GM23338 (cell line): ENCODE measurements at regions not wholly inside any gene's neighbourhood (a gene's known extent, or its start where the extent isn't known, plus 50 kb on each side); places are given as distances from the start of the nearest gene placed in this dataset.

Experiments
- ATAC-seq: fragments of 200-7000 bp; cut with Tn5 transposase; 3 replicates; pipeline ENCODE4 v1.9.1; 2020
- DNase-seq: peaks from one replicate; pipeline ENCODE4 v3.0.0-alpha.2; 2015; ENCODE audit warnings: low spot score
- H2AFZ ChIP-seq: fragments of 200-600 bp; sonication (generic); 2 replicates; pipeline ENCODE4 v1.8.0; 2016; ENCODE audit warnings: antibody characterized with exemption, mild to moderate bottlenecking, moderate library complexity
- H3F3A ChIP-seq: fragments of 200-600 bp; sonication (generic); replicated peaks from 2 replicates; pipeline ENCODE4 v1.8.0; 2017; ENCODE audit warnings: antibody characterized with exemption, mixed run types, low read depth
- H3K27ac ChIP-seq: fragments of 200-600 bp; sonication (generic); 2 replicates; pipeline ENCODE4 v1.6.1; 2016; ENCODE audit warnings: low read depth
- H3K27me3 ChIP-seq: fragments of 200-600 bp; sonication (generic); 2 replicates; pipeline ENCODE4 v1.8.0; 2016; ENCODE audit warnings: mild to moderate bottlenecking, mixed run types, moderate library complexity; ENCODE audit not compliant: insufficient read depth
- H3K36me3 ChIP-seq: fragments of 200-600 bp; sonication (generic); 2 replicates; pipeline ENCODE4 v1.8.0; 2016; ENCODE audit warnings: mild to moderate bottlenecking; ENCODE audit not compliant: insufficient read depth
- H3K4me1 ChIP-seq: fragments of 200-600 bp; sonication (generic); 2 replicates; pipeline ENCODE4 v1.8.0; 2016; ENCODE audit warnings: mild to moderate bottlenecking, moderate library complexity; ENCODE audit not compliant: insufficient read depth
- H3K4me2 ChIP-seq: fragments of 200-600 bp; sonication (generic); 2 replicates; pipeline ENCODE4 v1.7.1; 2017; ENCODE audit warnings: mixed run types
- H3K4me3 ChIP-seq: fragments of 200-600 bp; sonication (generic); 2 replicates; pipeline ENCODE4 v1.6.1; 2016; ENCODE audit warnings: mixed run types
- H3K79me2 ChIP-seq: fragments of 200-600 bp; sonication (generic); replicated peaks from 2 replicates; pipeline ENCODE4 v1.8.0; 2017; ENCODE audit warnings: mild to moderate bottlenecking; ENCODE audit not compliant: insufficient read depth
- H3K9me2 ChIP-seq: fragments of 200-600 bp; sonication (generic); 2 replicates; pipeline ENCODE4 v1.8.0; 2017; ENCODE audit not compliant: insufficient read depth
- H4K20me1 ChIP-seq: fragments of 200-600 bp; sonication (generic); replicated peaks from 2 replicates; pipeline ENCODE4 v1.8.0; 2017; ENCODE audit warnings: mild to moderate bottlenecking; ENCODE audit not compliant: insufficient read depth
- H3K27ac Mint-ChIP-seq: 2 replicates; pipeline ENCODE4 v1.8.0; 2020; ENCODE audit warnings: inconsistent platforms, mild to moderate bottlenecking, moderate library complexity, mixed read lengths
- H3K27me3 Mint-ChIP-seq: 3 replicates; pipeline ENCODE4 v1.8.0; 2022; ENCODE audit warnings: low read depth, mild to moderate bottlenecking, moderate library complexity, mixed read lengths, inconsistent platforms; ENCODE audit not compliant: insufficient read depth, poor library complexity
- H3K36me3 Mint-ChIP-seq: 3 replicates; pipeline ENCODE4 v1.8.0; 2021; ENCODE audit warnings: low read depth, mild to moderate bottlenecking, inconsistent platforms, moderate library complexity, mixed read lengths
- H3K4me1 Mint-ChIP-seq: 3 replicates; pipeline ENCODE4 v1.8.0; 2020; ENCODE audit warnings: mild to moderate bottlenecking, inconsistent platforms, mixed read lengths
- H3K4me3 Mint-ChIP-seq: 3 replicates; pipeline ENCODE4 v1.8.0; 2021; ENCODE audit warnings: moderate library complexity, mild to moderate bottlenecking, inconsistent platforms, mixed read lengths
- H3K9me3 Mint-ChIP-seq: 3 replicates; pipeline ENCODE4 v1.8.0; 2020; ENCODE audit warnings: moderate library complexity, mild to moderate bottlenecking, inconsistent platforms, mixed read lengths
- CREB1 ChIP-seq: fragments of 250-450 bp; sonication (Bioruptor Pico); IDR thresholded peaks from 2 replicates; pipeline ENCODE4 v1.5.0; 2020; ENCODE audit warnings: low read depth, mild to moderate bottlenecking, moderate library complexity
- EZH2 ChIP-seq: fragments of 200-600 bp; sonication (generic); IDR thresholded peaks from one replicate; pipeline ENCODE4 v1.8.0; 2017; ENCODE audit warnings: antibody characterized with exemption, mild to moderate bottlenecking, low read depth; ENCODE audit not compliant: unreplicated experiment
- EZH2phosphoT487 ChIP-seq: fragments of 200-600 bp; sonication (generic); IDR thresholded peaks from one replicate; pipeline ENCODE4 v1.8.1; 2018; ENCODE audit warnings: antibody characterized with exemption; ENCODE audit not compliant: unreplicated experiment
- NANOG ChIP-seq: IDR thresholded peaks from 2 replicates; pipeline ENCODE4 v1.6.1; 2016; ENCODE audit warnings: antibody characterized with exemption, borderline replicate concordance
- POLR2AphosphoS5 ChIP-seq: IDR thresholded peaks from 2 replicates; pipeline ENCODE4 v1.6.1; 2016; ENCODE audit warnings: antibody characterized with exemption, low read depth
- STAT1 ChIP-seq: IDR thresholded peaks from one replicate; pipeline ENCODE4 v1.6.1; 2016; ENCODE audit warnings: antibody characterized with exemption; ENCODE audit not compliant: unreplicated experiment
- ZNF331 ChIP-seq: fragments of 250-450 bp; sonication (Bioruptor Pico); IDR thresholded peaks from 2 replicates; pipeline ENCODE4 v1.5.0; 2020; ENCODE audit warnings: low read depth, mild to moderate bottlenecking, moderate library complexity
- TF ChIP-seq, protein P1 (sequence below): IDR thresholded peaks from one replicate; pipeline ENCODE4 v1.6.1; 2018; ENCODE audit warnings: antibody characterized with exemption; ENCODE audit not compliant: unreplicated experiment
- TF ChIP-seq, protein P2 (sequence below): fragments of 250-450 bp; sonication (Bioruptor Pico); IDR thresholded peaks from 2 replicates; pipeline ENCODE4 v1.5.0; 2020; ENCODE audit warnings: mild to moderate bottlenecking, moderate library complexity
- TF ChIP-seq, protein P3 (sequence below): IDR thresholded peaks from 2 replicates; pipeline ENCODE4 v1.6.1; 2016; ENCODE audit warnings: antibody characterized with exemption

DNA sequence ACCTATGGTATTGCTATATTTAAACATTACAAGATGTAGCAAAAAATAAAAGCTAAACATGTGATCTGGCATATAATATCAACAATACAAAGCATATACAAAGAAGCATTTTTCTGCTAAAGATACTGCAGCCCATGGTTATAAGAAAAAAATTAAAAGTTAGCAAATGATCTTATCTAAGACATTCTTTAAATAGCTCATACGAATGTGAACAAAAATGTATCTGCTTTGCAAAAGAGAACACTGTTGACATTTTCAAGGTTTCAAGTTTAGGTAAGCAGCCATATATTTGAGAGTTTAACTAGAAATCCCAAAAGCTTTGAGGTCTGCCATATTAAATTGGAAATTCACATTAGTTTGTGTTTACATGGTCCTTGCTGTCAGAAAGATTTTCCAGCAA is 301.0 kb upstream of the SLC39A10 start:
- no peak overlapping the region for H2AFZ ChIP-seq

DNA sequence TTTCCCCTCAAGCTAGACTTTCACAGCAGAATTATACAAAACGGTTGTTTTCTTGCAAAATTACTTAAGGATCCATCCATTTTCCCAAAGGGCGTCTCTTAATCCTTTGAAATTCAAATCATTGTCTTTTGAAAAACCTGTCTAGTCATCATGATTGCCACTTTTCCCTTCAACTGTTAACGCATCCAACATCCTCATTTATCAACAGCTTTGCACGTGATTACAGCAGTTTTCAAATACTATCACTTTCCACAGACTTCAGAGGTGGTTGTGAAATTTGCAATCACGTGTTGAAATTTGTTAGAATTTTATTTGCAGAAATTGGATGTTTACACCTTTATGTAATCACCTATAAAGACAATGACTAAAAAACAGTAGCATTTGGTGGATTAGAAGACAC is 304.4 kb upstream of the SLC39A10 start:
- Histone ChIP-seq H3K4me1 (no peaks in the 10 kb centered on the region; the same call in 1 of the 2 replicates), H2AFZ (peak overlapping the region; percentile 34; the same call in 1 of the 2 replicates), H3K27me3 (no peaks in the 10 kb centered on the region), H3K9me2 (no peaks in the 10 kb centered on the region), H3K4me3 (no peak overlapping the region), H3F3A (no peaks in the 10 kb centered on the region), H3K79me2 (no peaks in the 10 kb centered on the region), H3K27ac (no peak overlapping the region), H3K36me3 (no peaks in the 10 kb centered on the region), H3K4me2 (no peak overlapping the region), H4K20me1 (no peaks in the 10 kb centered on the region)
- Mint-ChIP-seq H3K9me3 (no peaks in the 10 kb centered on the region), H3K36me3 (no peaks in the 10 kb centered on the region), H3K27ac (peak overlapping the region; percentile 79; the same call in 1 of the 2 replicates), H3K4me3 (no peak overlapping the region), H3K4me1 (peaks cover 4% of the 10 kb centered on the region; the same call in 1 of the 3 replicates), H3K27me3 (peaks cover 2% of the 10 kb centered on the region)
- DNase-seq = peak; percentile 15
- no peak for ATAC-seq
- TF ChIP-seq, protein P1, sequence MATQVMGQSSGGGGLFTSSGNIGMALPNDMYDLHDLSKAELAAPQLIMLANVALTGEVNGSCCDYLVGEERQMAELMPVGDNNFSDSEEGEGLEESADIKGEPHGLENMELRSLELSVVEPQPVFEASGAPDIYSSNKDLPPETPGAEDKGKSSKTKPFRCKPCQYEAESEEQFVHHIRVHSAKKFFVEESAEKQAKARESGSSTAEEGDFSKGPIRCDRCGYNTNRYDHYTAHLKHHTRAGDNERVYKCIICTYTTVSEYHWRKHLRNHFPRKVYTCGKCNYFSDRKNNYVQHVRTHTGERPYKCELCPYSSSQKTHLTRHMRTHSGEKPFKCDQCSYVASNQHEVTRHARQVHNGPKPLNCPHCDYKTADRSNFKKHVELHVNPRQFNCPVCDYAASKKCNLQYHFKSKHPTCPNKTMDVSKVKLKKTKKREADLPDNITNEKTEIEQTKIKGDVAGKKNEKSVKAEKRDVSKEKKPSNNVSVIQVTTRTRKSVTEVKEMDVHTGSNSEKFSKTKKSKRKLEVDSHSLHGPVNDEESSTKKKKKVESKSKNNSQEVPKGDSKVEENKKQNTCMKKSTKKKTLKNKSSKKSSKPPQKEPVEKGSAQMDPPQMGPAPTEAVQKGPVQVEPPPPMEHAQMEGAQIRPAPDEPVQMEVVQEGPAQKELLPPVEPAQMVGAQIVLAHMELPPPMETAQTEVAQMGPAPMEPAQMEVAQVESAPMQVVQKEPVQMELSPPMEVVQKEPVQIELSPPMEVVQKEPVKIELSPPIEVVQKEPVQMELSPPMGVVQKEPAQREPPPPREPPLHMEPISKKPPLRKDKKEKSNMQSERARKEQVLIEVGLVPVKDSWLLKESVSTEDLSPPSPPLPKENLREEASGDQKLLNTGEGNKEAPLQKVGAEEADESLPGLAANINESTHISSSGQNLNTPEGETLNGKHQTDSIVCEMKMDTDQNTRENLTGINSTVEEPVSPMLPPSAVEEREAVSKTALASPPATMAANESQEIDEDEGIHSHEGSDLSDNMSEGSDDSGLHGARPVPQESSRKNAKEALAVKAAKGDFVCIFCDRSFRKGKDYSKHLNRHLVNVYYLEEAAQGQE = no peak
- TF ChIP-seq EZH2phosphoT487 (no peak), EZH2 (no peak), CREB1 (no peak), STAT1 (no peak), NANOG (no peak), ZNF331 (CRISPR knock-in tag) (no peak)
- TF ChIP-seq, protein P2, sequence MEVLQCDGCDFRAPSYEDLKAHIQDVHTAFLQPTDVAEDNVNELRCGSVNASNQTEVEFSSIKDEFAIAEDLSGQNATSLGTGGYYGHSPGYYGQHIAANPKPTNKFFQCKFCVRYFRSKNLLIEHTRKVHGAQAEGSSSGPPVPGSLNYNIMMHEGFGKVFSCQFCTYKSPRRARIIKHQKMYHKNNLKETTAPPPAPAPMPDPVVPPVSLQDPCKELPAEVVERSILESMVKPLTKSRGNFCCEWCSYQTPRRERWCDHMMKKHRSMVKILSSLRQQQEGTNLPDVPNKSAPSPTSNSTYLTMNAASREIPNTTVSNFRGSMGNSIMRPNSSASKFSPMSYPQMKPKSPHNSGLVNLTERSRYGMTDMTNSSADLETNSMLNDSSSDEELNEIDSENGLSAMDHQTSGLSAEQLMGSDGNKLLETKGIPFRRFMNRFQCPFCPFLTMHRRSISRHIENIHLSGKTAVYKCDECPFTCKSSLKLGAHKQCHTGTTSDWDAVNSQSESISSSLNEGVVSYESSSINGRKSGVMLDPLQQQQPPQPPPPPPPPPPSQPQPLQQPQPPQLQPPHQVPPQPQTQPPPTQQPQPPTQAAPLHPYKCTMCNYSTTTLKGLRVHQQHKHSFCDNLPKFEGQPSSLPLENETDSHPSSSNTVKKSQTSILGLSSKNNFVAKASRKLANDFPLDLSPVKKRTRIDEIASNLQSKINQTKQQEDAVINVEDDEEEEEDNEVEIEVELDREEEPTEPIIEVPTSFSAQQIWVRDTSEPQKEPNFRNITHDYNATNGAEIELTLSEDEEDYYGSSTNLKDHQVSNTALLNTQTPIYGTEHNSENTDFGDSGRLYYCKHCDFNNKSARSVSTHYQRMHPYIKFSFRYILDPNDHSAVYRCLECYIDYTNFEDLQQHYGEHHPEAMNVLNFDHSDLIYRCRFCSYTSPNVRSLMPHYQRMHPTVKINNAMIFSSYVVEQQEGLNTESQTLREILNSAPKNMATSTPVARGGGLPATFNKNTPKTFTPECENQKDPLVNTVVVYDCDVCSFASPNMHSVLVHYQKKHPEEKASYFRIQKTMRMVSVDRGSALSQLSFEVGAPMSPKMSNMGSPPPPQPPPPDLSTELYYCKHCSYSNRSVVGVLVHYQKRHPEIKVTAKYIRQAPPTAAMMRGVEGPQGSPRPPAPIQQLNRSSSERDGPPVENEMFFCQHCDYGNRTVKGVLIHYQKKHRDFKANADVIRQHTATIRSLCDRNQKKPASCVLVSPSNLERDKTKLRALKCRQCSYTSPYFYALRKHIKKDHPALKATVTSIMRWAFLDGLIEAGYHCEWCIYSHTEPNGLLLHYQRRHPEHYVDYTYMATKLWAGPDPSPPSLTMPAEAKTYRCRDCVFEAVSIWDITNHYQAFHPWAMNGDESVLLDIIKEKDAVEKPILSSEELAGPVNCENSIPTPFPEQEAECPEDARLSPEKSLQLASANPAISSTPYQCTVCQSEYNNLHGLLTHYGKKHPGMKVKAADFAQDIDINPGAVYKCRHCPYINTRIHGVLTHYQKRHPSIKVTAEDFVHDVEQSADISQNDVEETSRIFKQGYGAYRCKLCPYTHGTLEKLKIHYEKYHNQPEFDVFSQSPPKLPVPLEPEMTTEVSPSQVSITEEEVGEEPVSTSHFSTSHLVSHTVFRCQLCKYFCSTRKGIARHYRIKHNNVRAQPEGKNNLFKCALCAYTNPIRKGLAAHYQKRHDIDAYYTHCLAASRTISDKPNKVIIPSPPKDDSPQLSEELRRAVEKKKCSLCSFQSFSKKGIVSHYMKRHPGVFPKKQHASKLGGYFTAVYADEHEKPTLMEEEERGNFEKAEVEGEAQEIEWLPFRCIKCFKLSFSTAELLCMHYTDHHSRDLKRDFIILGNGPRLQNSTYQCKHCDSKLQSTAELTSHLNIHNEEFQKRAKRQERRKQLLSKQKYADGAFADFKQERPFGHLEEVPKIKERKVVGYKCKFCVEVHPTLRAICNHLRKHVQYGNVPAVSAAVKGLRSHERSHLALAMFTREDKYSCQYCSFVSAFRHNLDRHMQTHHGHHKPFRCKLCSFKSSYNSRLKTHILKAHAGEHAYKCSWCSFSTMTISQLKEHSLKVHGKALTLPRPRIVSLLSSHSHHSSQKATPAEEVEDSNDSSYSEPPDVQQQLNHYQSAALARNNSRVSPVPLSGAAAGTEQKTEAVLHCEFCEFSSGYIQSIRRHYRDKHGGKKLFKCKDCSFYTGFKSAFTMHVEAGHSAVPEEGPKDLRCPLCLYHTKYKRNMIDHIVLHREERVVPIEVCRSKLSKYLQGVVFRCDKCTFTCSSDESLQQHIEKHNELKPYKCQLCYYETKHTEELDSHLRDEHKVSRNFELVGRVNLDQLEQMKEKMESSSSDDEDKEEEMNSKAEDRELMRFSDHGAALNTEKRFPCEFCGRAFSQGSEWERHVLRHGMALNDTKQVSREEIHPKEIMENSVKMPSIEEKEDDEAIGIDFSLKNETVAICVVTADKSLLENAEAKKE (CRISPR knock-in tag) = no peak
- TF ChIP-seq, protein P3, sequence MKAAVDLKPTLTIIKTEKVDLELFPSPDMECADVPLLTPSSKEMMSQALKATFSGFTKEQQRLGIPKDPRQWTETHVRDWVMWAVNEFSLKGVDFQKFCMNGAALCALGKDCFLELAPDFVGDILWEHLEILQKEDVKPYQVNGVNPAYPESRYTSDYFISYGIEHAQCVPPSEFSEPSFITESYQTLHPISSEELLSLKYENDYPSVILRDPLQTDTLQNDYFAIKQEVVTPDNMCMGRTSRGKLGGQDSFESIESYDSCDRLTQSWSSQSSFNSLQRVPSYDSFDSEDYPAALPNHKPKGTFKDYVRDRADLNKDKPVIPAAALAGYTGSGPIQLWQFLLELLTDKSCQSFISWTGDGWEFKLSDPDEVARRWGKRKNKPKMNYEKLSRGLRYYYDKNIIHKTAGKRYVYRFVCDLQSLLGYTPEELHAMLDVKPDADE = no peak

More for the DNA sequence above, 301.0 kb upstream of the SLC39A10 start:
- Histone ChIP-seq H3K79me2 (no peaks in the 10 kb centered on the region), H3K4me2 (no peak overlapping the region), H3K27me3 (no peaks in the 10 kb centered on the region), H3F3A (no peaks in the 10 kb centered on the region), H3K9me2 (no peaks in the 10 kb centered on the region), H3K4me3 (no peak overlapping the region), H4K20me1 (no peaks in the 10 kb centered on the region), H3K4me1 (no peaks in the 10 kb centered on the region; the same call in 1 of the 2 replicates), H3K36me3 (no peaks in the 10 kb centered on the region), H3K27ac (no peak overlapping the region)
- Mint-ChIP-seq H3K36me3 (no peaks in the 10 kb centered on the region), H3K27me3 (peaks cover 2% of the 10 kb centered on the region), H3K9me3 (no peaks in the 10 kb centered on the region), H3K4me3 (no peak overlapping the region), H3K27ac (no peak overlapping the region), H3K4me1 (peaks cover 4% of the 10 kb centered on the region; the same call in 1 of the 3 replicates)
- DNase-seq (no peak), ATAC-seq (no peak)
- TF ChIP-seq POLR2AphosphoS5 (no peak), STAT1 (no peak), ZNF331 (CRISPR knock-in tag) (no peak)
